H1 (cell line): ENCODE measurements at regions not wholly inside any gene's neighbourhood (a gene's known extent, or its start where the extent isn't known, plus 50 kb on each side); places are given as distances from the start of the nearest gene placed in this dataset.

Experiments used
- CTCF ChIA-PET: fragments of 300-600 bp; sonication (Branson Sonifier 250); formaldehyde crosslinking; loops from one replicate; lab custom pipeline; 2021; ENCODE audit not compliant: partially characterized antibody; lab: Charles Lee
- POLR2A ChIA-PET: fragments of 300-600 bp; sonication (Branson Sonifier 250); formaldehyde crosslinking; loops from one replicate; lab custom pipeline; 2021; ENCODE audit warnings: inconsistent platforms; ENCODE audit not compliant: partially characterized antibody; lab: Charles Lee
- DNase-seq, 2 experiments: peaks; one replicate each; pipeline versions ENCODE4 v3.0.0 to v3.0.0-alpha.2; 2010 to 2022; ENCODE audit warnings: low spot score in 2 of 2, low read depth in 1 of 2, mixed read lengths in 1 of 2
- FAIRE-seq: peaks from 2 replicates; lab custom pipeline; 2011; peaks lifted over from hg19 to GRCh38; lab: Jason Lieb, UNC
- H2AFZ ChIP-seq: 2 replicates; pipeline ENCODE4 v1.8.1; 2012; ENCODE audit warnings: low read length, inconsistent platforms
- H2AK5ac ChIP-seq: 2 replicates; pipeline ENCODE4 v1.6.1; 2013; ENCODE audit warnings: low read depth, low read length
- H2BK120ac ChIP-seq: replicated peaks from 2 replicates; pipeline ENCODE3; 2013; ENCODE audit warnings: low read depth, low read length, inconsistent platforms
- H2BK12ac ChIP-seq: 2 replicates; pipeline ENCODE4 v1.6.1; 2013; ENCODE audit warnings: low read depth, low read length
- H2BK15ac ChIP-seq: 2 replicates; pipeline ENCODE4 v1.6.1; 2013; ENCODE audit warnings: low read length
- H2BK20ac ChIP-seq: 2 replicates; pipeline ENCODE4 v1.6.1; 2013; ENCODE audit warnings: low read length
- H2BK5ac ChIP-seq: 2 replicates; pipeline ENCODE4 v1.6.1; 2013; ENCODE audit warnings: low read depth, low read length
- H3K14ac ChIP-seq: 2 replicates; pipeline ENCODE4 v1.6.1; 2013; ENCODE audit warnings: inconsistent platforms; ENCODE audit not compliant: insufficient read length
- H3K18ac ChIP-seq: 2 replicates; pipeline ENCODE4 v1.6.1; 2013; ENCODE audit warnings: low read length; ENCODE audit errors: extremely low read depth
- H3K23ac ChIP-seq: 2 replicates; pipeline ENCODE4 v1.6.1; 2013; ENCODE audit warnings: inconsistent platforms; ENCODE audit not compliant: insufficient read length
- H3K23me2 ChIP-seq: 2 replicates; pipeline ENCODE4 v1.6.1; 2013; ENCODE audit warnings: low read depth, low read length
- H3K27ac ChIP-seq: 2 replicates; pipeline ENCODE4 v1.6.1; 2011; ENCODE audit warnings: low read depth, low read length, inconsistent platforms
- H3K27me3 ChIP-seq, 4 experiments: replicated peaks in 1 of 4; 1 replicate in 1 of 4; 2 replicates in 3 of 4; pipeline versions ENCODE4 v1.6.1 to v1.8.1; 2011 to 2013; ENCODE audit warnings: low read length in 3 of 4, mild to moderate bottlenecking in 3 of 4, inconsistent platforms in 2 of 4, mixed read lengths in 2 of 4, moderate library complexity in 1 of 4; ENCODE audit not compliant: control insufficient read depth in 3 of 4, insufficient read depth in 3 of 4; ENCODE audit errors: extremely low read depth in 1 of 4
- H3K36me3 ChIP-seq, 4 experiments: 2 replicates each; pipeline versions ENCODE4 v1.6.1 to v1.8.1; 2011 to 2013; ENCODE audit warnings: mild to moderate bottlenecking in 4 of 4, low read length in 3 of 4, moderate library complexity in 2 of 4, control low read depth in 1 of 4, inconsistent platforms in 1 of 4; ENCODE audit not compliant: insufficient read depth in 4 of 4, control insufficient read depth in 2 of 4
- H3K4ac ChIP-seq: replicated peaks from 2 replicates; pipeline ENCODE3; 2013; ENCODE audit warnings: low read length, low read depth, mixed read lengths, inconsistent platforms; ENCODE audit not compliant: insufficient read length
- H3K4me1 ChIP-seq, 4 experiments: replicated peaks in 1 of 4; 1 replicate in 1 of 4; 2 replicates in 3 of 4; pipeline versions ENCODE4 v1.6.1 to v1.8.1; 2011 to 2013; ENCODE audit warnings: low read length in 3 of 4, inconsistent platforms in 2 of 4, mixed read lengths in 1 of 4; ENCODE audit not compliant: insufficient read depth in 4 of 4, control insufficient read depth in 3 of 4
- H3K4me2 ChIP-seq, 2 experiments: 2 replicates each; pipeline versions ENCODE4 v1.6.1 to v1.8.1; 2011 to 2013; ENCODE audit warnings: low read depth in 2 of 2, low read length in 2 of 2, control low read depth in 1 of 2, inconsistent platforms in 1 of 2, mild to moderate bottlenecking in 1 of 2; ENCODE audit not compliant: insufficient read depth in 1 of 2
- H3K4me3 ChIP-seq, 4 experiments: fragments of 200-600, 300-600 bp in 1 of 4; sonication (generic), shearing (Covaris generic), sonication (Bioruptor Twin) in 1 of 4; 2 replicates each; pipeline versions ENCODE4 v1.5.1 to v1.8.1; 2011 to 2016; ENCODE audit warnings: low read length in 4 of 4, low read depth in 3 of 4, control low read depth in 2 of 4, inconsistent platforms in 2 of 4, mild to moderate bottlenecking in 2 of 4, mixed read lengths in 1 of 4, moderate library complexity in 1 of 4; ENCODE audit not compliant: insufficient read depth in 2 of 4; ENCODE audit errors: extremely low read depth in 1 of 4
- H3K56ac ChIP-seq: replicated peaks from 2 replicates; pipeline ENCODE3; 2013; ENCODE audit warnings: low read depth, mild to moderate bottlenecking, mixed read lengths, low read length, inconsistent platforms; ENCODE audit not compliant: insufficient read length
- H3K79me1 ChIP-seq: 2 replicates; pipeline ENCODE4 v1.6.1; 2013; ENCODE audit warnings: low read depth, low read length, control low read depth
- H3K79me2 ChIP-seq, 2 experiments: 2 replicates each; pipeline versions ENCODE4 v1.6.1 to v1.8.1; 2012 to 2013; ENCODE audit warnings: low read length in 2 of 2, mild to moderate bottlenecking in 2 of 2, inconsistent platforms in 1 of 2; ENCODE audit not compliant: insufficient read depth in 2 of 2, control insufficient read depth in 1 of 2
- H3K9ac ChIP-seq, 4 experiments: replicated peaks in 1 of 4; 1 replicate in 1 of 4; 2 replicates in 3 of 4; pipeline versions ENCODE4 v1.6.1 to v1.8.1; 2011 to 2013; ENCODE audit warnings: low read depth in 3 of 4, low read length in 3 of 4, control low read depth in 2 of 4, mild to moderate bottlenecking in 2 of 4, moderate library complexity in 2 of 4, inconsistent platforms in 1 of 4; ENCODE audit errors: extremely low read depth in 1 of 4
- H3K9me3 ChIP-seq, 2 experiments: 2 replicates each; pipeline versions ENCODE4 v1.6.1 to v1.8.1; 2012 to 2013; ENCODE audit warnings: mild to moderate bottlenecking in 2 of 2, moderate library complexity in 2 of 2, control low read depth in 1 of 2, inconsistent platforms in 1 of 2, low read depth in 1 of 2, low read length in 1 of 2, mixed read lengths in 1 of 2; ENCODE audit not compliant: insufficient read depth in 2 of 2
- H4K20me1 ChIP-seq, 2 experiments: replicated peaks in 1 of 2; 2 replicates each; pipeline versions ENCODE3 to v1.8.1; 2011 to 2013; ENCODE audit warnings: inconsistent platforms in 2 of 2, low read length in 2 of 2, mild to moderate bottlenecking in 1 of 2; ENCODE audit not compliant: insufficient read depth in 2 of 2, control insufficient read depth in 1 of 2
- H4K5ac ChIP-seq: 2 replicates; pipeline ENCODE4 v1.6.1; 2013; ENCODE audit warnings: low read length, low read depth, mixed read lengths, inconsistent platforms; ENCODE audit not compliant: insufficient read length
- H4K8ac ChIP-seq: 2 replicates; pipeline ENCODE4 v1.8.0; 2013; ENCODE audit warnings: mild to moderate bottlenecking, moderate library complexity, low read length, inconsistent platforms; ENCODE audit not compliant: insufficient read depth; ENCODE audit errors: extremely low read depth
- H4K91ac ChIP-seq: replicated peaks from 2 replicates; pipeline ENCODE3; 2013; ENCODE audit warnings: low read length, mixed read lengths, inconsistent platforms; ENCODE audit not compliant: insufficient read length
- BACH1 ChIP-seq: IDR thresholded peaks from 2 replicates; pipeline ENCODE4 v1.6.1; 2012; ENCODE audit warnings: low read length, improper control_type of control experiment
- CREB1 ChIP-seq: IDR thresholded peaks from 2 replicates; pipeline ENCODE4 v1.6.1; 2012; ENCODE audit warnings: inconsistent platforms
- FOSL1 ChIP-seq: IDR thresholded peaks from 2 replicates; pipeline ENCODE4 v1.6.1; 2011; ENCODE audit warnings: mild to moderate bottlenecking, low read depth, low read length, moderate library complexity; ENCODE audit not compliant: insufficient read depth
- GABPA ChIP-seq: IDR thresholded peaks from 2 replicates; pipeline ENCODE4 v1.6.1; 2011; ENCODE audit warnings: mild to moderate bottlenecking, low read length, moderate library complexity, borderline replicate concordance; ENCODE audit not compliant: insufficient read depth
- HDAC2 ChIP-seq, 2 experiments: fragments of 300-600 bp in 1 of 2; sonication (generic) in 1 of 2; IDR thresholded peaks; 2 replicates each; pipeline ENCODE4 v1.6.1; 2011 to 2012; ENCODE audit warnings: low read depth in 2 of 2, low read length in 2 of 2, mild to moderate bottlenecking in 2 of 2, moderate library complexity in 2 of 2, borderline replicate concordance in 1 of 2, inconsistent platforms in 1 of 2
- KDM1A ChIP-seq: fragments of 200-600, 300-600 bp; sonication (generic); IDR thresholded peaks from 2 replicates; pipeline ENCODE4 v1.7.1; 2016; ENCODE audit warnings: mild to moderate bottlenecking, low read length, borderline replicate concordance
- POU5F1 ChIP-seq: IDR thresholded peaks from 2 replicates; pipeline ENCODE4 v1.6.1; 2011; ENCODE audit warnings: low read depth, mild to moderate bottlenecking, low read length, moderate library complexity
- SRF ChIP-seq: IDR thresholded peaks from 2 replicates; pipeline ENCODE4 v1.6.1; 2011; ENCODE audit warnings: mild to moderate bottlenecking, low read depth, low read length, moderate library complexity
- TAF7 ChIP-seq: optimal IDR thresholded peaks from 2 replicates; pipeline ENCODE3; 2011; ENCODE audit warnings: low read depth, mild to moderate bottlenecking, inconsistent platforms, low read length, moderate library complexity, borderline replicate concordance
- ZNF274 ChIP-seq: IDR thresholded peaks from 2 replicates; pipeline ENCODE4 v1.7.0; 2012; ENCODE audit warnings: low read length, borderline replicate concordance; ENCODE audit errors: extremely low read depth
- WGBS, 2 experiments: shearing (Covaris generic) in 1 of 2; methylation state at CpG; one replicate each; pipeline versions ENCODE4 v1.1.6 to v1.1.7; 2013 to 2015; ENCODE audit warnings: low lambda C conversion rate in 2 of 2, mixed read lengths in 2 of 2, inconsistent platforms in 1 of 2, low coverage in 1 of 2, missing lambda C conversion rate in 1 of 2; ENCODE audit not compliant: insufficient replicate concordance in 2 of 2, insufficient coverage in 1 of 2, insufficient read length in 1 of 2; ENCODE audit errors: extremely low coverage in 1 of 2, missing lambda C conversion rate in 1 of 2; 5-methylcytosine and 5-hydroxymethylcytosine counted together

DNA sequence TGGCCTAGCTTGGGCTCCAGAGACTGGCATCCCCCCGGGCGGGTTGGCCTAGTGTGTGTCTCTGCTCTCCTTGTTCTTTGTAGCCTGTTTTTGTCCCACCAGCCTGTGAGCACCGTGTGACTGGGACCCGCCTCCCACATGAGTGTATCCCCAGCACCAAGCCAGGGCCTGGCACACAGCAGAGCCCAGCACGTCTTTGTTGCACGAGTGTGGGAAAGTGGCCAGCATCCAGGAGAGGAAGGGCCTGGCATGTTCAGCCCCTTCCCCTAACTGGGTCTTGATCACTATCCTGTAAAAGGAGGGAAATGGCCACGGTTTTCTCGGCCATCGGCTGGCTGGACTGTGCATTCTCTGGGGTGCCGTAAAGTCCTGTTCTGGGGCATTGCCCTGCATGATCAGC is 290.1 kb downstream of the BMP7 start:
- CTCF ChIA-PET: interaction anchor here (1.2 to 3.6 kb wide), 3 partner anchors 9 to 425 kb away, joined by 3 to 16 read pairs (median 9); no protein-coding TSS in a partner anchor
- H4K8ac ChIP-seq: no peak overlapping the region
- H2BK5ac ChIP-seq: no peak overlapping the region

More for the DNA sequence above, 290.1 kb downstream of the BMP7 start:
- H4K5ac ChIP-seq: no peak overlapping the region
- TF ChIP-seq FOSL1 (no peak), POU5F1 (no peak), CREB1 (no peak), GABPA (no peak), HDAC2 (IDR thresholded peaks at IDR 0.05; ENCODE audit: borderline replicate concordance in 1 of 2, low read depth in 2 of 2, low read length in 2 of 2) (no peak), ZNF274 (no peak), TAF7 (no peak), SRF (no peak), BACH1 (no peak), KDM1A (no peak)
- POLR2A ChIA-PET: no interaction called here
- no peaks in the 10 kb centered on the region for H4K20me1 ChIP-seq
- H2BK15ac ChIP-seq: no peak overlapping the region
- H2AFZ ChIP-seq: no peak overlapping the region
- H3K23me2 ChIP-seq: peaks cover 3% of the 10 kb centered on the region; the same call in 1 of the 2 replicates
- no peak overlapping the region for H3K4me2 ChIP-seq
- H3K4me3 ChIP-seq: no peak overlapping the region
- H3K79me2 ChIP-seq: no peaks in the 10 kb centered on the region
- H2BK20ac ChIP-seq: 0 out of 2 replicates have a peak overlapping the region, but pooled peaks have one; percentile 61
- peak overlapping the region; percentile 9; the same call in 1 of the 2 replicates for H2BK12ac ChIP-seq
- H3K14ac ChIP-seq: no peak overlapping the region
- H4K91ac ChIP-seq: no peak overlapping the region
- no peak overlapping the region for H3K27ac ChIP-seq
- FAIRE-seq: no peak
- 93% methylated on average over 10 of the region's 10 CpGs; no CpG with 5 or more reads in 1 of the 2 experiments for whole genome bisulfite sequencing, 2 experiments
- no peaks in the 10 kb centered on the region for H3K9me3 ChIP-seq
- H3K9ac ChIP-seq: no peak overlapping the region
- peak overlapping the region; percentile 26; the same call in 1 of the 2 replicates for H2AK5ac ChIP-seq
- no peaks in the 10 kb centered on the region; the same call in 1 of the 2 replicates for H3K79me1 ChIP-seq
- no peak overlapping the region for H3K23ac ChIP-seq
- H3K4ac ChIP-seq: no peak overlapping the region
- no peak overlapping the region; the same call in 1 of the 2 replicates for H3K18ac ChIP-seq
- H2BK120ac ChIP-seq: no peak overlapping the region
- H3K56ac ChIP-seq: no peak overlapping the region
- DNase-seq: no peak
- peaks cover 0 to 8% (median 5%) of the 10 kb centered on the region in 4 experiments; a peak in 4 of 7 replicates for H3K27me3 ChIP-seq
- no peaks in the 10 kb centered on the region for H3K36me3 ChIP-seq
- peaks cover 21 to 30% (median 25%) of the 10 kb centered on the region in 4 experiments for H3K4me1 ChIP-seq
